HG02981 (cell line): ENCODE measurements at regions not wholly inside any gene's neighbourhood (a gene's known extent, or its start where the extent isn't known, plus 50 kb on each side); places are given as distances from the start of the nearest gene placed in this dataset.
"Not testable (repeated sequence)": the region's sequence is repeated elsewhere in the genome, so short reads cannot be mapped to it uniquely, and the experiment has no call there.

Source experiments
- ATAC-seq: cut with Tn5 transposase; IDR thresholded peaks from one replicate; pipeline ENCODE4 v1.9.1; 2021; ENCODE audit warnings: mild to moderate bottlenecking, moderate library complexity; ENCODE audit not compliant: unreplicated experiment

GRCh38 chr5:152456815-152457443 lies 51.9 kb upstream of the NMUR2 start:
- ATAC-seq: no peak

DNA sequence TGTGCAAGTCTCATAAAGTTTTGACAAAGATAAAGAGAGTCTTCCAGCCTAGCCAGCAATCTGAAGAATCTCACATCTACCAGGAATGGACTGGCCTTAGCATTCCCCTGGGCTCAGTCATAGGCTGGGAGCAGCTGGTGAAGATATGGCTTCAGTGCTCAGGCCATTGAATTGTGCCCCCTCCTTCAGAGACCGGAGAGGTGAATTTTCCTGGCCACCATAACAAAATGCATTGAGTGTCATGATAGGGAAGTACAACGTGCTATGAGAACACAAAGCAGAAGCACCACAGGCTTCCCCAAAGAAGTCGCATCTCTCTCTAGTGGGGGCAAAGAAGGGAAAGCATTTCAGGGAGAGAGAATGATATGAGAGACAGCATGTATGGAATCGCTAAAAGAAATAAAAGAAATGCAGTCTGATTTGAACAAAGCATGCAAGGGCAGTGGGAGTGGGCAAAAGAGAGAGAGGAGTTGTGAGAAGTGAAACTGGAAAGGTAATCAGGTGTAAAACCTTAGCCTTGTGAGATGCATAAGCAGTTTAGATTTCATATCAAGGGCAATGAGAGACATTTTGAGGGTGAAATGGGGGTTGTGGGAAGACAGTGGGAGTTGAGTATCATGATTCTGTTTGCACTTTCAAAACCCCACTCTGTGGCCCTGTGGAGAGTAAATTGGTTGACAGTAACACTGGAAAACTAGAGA lies 57.1 kb upstream of the NMUR2 start:
- peak; percentile 90 for ATAC-seq

- ATAC-seq: no peak
Measured at GRCh38 chr5:152464048-152464447, 59.0 kb upstream of the NMUR2 start.

- no peak for ATAC-seq
Measured at GRCh38 chr5:152465140-152465539, 60.1 kb upstream of the NMUR2 start.

DNA sequence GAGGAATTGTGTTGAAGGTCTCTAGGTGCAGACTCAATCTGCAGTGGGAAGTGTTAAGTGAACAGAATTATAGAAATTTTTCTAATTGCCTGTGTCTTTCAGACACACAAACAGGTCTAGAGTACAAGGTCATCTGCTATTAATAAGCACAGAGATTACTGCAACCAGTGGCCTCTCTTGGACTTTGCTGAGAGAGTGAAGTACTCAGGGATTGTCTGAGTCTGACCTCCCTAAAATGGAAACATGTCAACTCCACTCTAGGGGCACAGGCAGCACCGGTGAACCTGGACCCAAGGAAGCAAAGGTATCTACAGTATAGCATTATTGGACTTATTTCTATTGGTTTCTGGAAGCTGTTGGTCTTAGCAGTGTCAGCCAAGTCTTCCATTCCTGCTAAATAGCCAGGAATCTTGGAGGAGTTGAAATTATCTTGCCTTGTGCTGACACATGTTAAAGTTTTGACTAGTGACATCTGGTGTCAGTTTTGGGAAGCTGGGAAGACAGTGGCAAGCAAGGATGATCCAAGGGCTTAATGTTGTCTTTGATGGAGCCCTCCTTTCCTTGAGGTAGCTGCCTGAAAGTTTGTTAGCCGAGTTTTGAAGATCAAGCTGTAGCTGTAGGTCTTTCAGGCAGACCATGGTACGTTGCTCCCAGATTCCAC lies 61.1 kb upstream of the NMUR2 start:
- no peak for ATAC-seq

DNA sequence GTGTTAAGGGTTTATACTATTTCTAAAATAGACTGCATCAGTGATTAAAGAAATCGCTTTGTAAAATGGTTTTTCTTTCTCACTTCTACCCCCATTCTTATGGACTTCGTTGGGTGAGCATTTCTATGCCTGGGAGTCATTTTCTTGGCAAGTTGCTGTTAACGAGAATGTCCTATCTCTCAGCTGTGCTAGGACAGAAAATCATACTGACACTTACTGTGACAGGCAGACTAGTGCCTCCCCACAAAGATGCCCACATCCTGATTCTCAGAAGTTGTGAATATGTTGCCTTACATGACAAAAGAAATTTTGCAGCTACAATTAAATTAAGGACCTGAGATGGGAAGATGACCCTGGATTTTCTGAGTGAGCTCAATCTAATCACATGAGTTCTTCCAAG lies 65.1 kb upstream of the NMUR2 start:
- no peak for ATAC-seq

DNA sequence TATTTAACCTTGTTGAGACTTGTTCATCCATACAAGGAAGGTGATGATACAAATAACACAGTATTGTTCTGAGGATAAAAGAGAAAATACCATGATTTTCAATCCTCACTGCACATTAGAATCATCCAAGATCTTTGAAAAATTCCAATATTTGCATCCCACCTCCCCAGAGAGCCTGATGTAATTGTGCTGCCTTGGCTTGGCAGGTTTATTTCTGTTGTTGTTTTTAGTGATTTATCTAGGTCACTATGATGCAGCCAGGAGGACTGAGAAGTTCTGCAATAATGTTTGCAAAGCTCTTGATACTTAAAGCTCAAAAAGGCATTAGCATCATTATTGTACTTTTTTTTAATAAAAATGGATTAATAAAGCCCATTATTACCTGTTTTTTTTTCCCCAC lies 67.0 kb upstream of the NMUR2 start:
- no peak for ATAC-seq

DNA sequence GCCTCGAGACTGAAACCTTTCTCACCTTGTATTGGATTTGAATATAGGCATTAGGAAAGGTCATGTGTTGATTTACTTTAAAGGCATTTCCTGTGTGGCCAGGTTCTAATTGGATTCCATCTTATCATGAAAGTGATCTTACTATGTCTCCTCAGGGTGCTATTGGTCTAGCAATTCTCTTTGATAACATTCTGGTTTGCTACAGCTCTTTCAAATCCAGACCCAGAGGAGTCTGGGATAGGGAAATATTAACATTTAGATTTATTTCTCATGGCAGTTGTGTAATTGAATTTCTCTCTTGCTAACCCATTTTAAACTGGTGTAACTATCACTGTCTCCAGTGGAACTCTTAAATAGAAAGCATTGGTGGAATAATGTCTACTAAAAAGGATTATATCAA lies 69.9 kb upstream of the NMUR2 start:
- ATAC-seq: no peak

DNA sequence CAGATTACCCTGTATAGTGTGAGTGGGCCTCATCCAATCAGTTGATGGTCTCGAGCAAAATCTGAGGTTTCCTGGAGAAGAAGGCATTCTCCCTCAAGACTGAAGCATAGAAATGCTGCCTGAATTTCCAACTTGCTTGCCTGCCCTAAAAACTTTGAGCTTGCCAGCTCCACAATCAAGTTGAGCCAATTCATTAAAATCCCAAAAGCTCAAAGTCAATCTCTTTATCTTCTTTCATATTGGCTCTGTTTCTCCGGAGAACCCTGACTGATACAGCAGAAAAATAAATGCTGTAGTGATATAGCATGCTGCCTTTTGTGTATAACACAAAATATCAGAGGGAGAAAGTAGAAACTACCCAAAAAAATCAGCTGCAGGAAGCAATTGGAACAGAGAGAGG lies 72.5 kb upstream of the NMUR2 start:
- ATAC-seq: no peak

DNA sequence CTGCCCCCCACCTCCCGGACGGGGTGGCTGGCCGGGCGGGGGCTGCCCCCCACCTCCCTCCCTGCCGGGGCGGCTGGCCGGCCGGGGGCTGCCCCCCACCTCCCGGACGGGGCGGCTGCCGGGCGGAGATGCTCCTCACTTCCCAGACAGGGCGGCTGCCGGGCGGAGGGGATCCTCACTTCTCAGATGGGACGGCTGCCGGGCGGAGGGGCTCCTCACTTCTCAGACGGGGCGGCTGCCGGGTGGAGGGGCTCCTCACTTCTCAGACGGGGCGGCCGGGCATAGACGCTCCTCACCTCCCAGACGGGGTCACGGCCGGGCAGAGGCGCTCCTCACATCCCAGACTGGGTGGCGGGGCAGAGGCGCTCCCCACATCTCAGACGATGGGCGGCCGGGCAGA lies 74.8 kb upstream of the NMUR2 start:
- not testable (repeated sequence) for ATAC-seq

DNA sequence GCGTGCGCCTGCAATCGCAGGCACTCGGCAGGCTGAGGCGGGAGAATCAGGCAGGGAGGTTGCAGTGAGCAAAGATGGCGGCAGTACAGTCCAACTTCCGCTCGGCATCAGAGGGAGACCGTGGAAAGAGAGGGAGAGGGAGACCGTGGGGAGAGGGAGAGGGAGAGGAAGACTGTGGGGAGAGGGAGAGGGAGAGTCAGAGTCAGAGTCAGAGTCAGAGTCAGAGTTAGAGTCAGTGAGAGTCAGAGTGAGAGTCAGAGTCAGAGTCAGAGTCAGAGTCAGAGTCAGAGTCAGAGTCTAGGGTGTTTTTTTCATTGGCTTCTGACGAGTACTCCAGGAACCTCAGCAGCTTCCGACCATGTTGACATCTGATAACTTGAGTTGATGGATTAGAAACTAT lies 75.6 kb upstream of the NMUR2 start:
- ATAC-seq: not testable (repeated sequence)

GRCh38 chr5:152487130-152487529 lies 82.1 kb upstream of the NMUR2 start:
- no peak for ATAC-seq

GRCh38 chr5:152488869-152489268 lies 83.8 kb upstream of the NMUR2 start:
- ATAC-seq: no peak

DNA sequence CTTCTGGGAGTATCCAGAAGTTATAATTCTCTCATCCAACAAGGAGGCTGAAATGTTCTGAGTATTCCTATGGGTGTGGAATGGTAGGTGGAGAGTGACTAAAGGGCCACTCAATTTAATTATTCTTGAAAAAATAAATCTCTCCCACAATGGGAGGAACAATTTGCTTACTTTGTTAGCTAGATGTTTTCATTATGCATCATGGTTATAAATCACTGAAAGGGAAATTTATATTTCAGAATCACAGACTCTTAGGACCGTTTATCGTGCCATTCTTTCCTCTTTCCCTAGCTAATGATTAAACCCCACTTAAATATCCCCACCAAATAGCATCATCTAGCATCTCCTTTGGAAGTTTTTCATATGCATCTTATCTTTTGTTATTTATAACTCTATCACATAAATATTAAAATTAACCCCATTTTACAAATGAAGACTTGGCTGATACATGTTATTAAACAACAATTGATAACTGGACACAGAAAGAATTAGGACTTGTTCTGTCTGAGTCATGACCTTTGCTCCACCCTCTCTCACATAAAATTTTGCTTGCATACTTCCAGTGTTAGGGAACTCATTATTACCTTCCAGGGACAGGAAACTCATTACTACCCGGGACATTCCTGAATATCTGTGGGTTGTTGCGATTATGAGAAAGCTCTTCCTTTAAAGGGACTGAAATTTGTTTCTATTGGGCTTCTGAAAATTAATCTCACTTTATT lies 94.9 kb upstream of the NMUR2 start:
- no peak for ATAC-seq

GRCh38 chr5:152501294-152501693 lies 96.2 kb upstream of the NMUR2 start:
- ATAC-seq: no peak

DNA sequence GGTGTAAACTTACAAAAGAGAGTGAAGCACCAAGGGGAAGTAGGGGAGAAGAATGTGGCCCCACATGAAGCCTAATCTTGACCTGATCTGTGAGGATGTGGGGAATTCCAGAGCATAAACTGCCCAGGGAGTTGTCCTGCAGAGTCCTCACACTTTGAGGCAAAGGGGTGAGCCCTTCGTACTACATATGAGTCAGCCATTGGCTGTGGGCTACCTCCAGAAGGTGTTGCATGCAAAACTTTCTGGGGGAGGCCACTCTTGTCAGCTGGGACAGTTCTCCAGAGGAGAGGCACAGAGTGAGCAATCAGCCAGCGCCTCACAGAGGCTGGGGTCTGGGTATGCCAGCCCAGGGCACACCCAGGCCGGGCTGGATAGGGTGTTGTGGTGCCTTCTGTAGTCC lies 98.1 kb upstream of the NMUR2 start:
- ATAC-seq: no peak

DNA sequence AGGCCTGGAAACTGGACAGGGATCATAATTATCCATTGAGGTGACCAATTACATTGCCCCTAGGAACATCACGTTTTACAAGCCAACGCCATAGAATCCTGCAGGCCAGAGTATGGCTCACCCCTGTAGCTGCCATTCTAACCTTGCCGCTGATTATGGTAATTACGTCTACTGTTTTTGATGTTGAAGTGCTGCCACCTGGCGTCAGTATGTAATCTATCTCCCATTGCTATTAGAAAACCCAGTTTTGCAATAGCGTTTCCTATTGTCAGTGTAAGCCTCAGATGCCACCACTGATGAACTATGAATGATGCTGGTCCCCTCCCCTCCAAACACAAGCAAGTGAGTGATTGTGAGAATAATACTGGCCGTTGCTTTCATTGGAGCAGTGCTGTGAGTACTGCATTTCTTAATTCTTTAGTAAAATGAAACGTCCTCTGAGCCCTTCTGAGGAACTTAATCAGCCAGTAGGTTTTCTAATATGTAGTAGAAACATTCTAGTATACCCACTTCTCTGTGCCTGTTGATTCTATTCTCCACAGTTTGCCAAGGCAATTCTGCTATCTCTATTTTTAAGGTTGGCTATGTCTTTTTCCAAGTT lies 100.5 kb upstream of the NMUR2 start:
- ATAC-seq: peak; percentile 92

- ATAC-seq: no peak
Measured at GRCh38 chr5:152511120-152511519, 106.0 kb upstream of the NMUR2 start.

- no peak for ATAC-seq
Measured at GRCh38 chr5:152511531-152512132, 106.6 kb upstream of the NMUR2 start.

GRCh38 chr5:152514827-152515397 lies 109.8 kb upstream of the NMUR2 start:
- no peak for ATAC-seq

DNA sequence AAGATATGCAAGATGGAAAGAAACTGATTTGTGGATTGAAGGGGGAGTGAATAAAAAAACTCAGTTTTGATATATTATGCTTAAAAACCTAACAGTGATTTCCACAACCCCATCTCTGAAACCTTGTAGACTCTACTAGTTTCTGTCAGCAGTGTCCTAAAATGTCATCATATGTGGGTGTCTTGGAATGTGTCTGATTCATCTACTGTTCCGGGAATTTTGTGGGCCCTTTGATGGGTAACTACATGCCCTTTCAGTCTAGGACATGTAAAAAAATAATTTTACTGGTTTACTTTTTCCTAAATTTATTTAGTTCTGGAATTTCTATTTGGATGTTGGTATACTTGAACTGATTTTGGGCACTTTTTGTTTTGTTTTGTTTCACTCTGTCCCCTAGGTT lies 118.9 kb upstream of the NMUR2 start:
- no peak for ATAC-seq
